HG03139 (cell line): ENCODE measurements at regions not wholly inside any gene's neighbourhood (a gene's known extent, or its start where the extent isn't known, plus 50 kb on each side); places are given as distances from the start of the nearest gene placed in this dataset.
"Not testable (repeated sequence)": the region's sequence is repeated elsewhere in the genome, so short reads cannot be mapped to it uniquely, and the experiment has no call there.

Source experiments
- ATAC-seq: cut with Tn5 transposase; IDR thresholded peaks from one replicate; pipeline ENCODE4 v1.9.1; 2021; ENCODE audit not compliant: unreplicated experiment

- no peak for ATAC-seq
These were observed 141.6 kb upstream of the EYA4 start for GRCh38 chr6:133099573-133099972.

GRCh38 chr6:133100865-133101264 is 140.3 kb upstream of the EYA4 start:
- ATAC-seq: no peak

- no peak for ATAC-seq
These were observed 139.4 kb upstream of the EYA4 start for GRCh38 chr6:133101790-133102189.

GRCh38 chr6:133106934-133107333 is 134.2 kb upstream of the EYA4 start:
- no peak for ATAC-seq

- ATAC-seq: no peak
These were observed 132.7 kb upstream of the EYA4 start for GRCh38 chr6:133108419-133108818.

GRCh38 chr6:133114973-133115372 is 126.2 kb upstream of the EYA4 start:
- ATAC-seq: no peak

- ATAC-seq: no peak
These were observed 125.2 kb upstream of the EYA4 start for GRCh38 chr6:133115946-133116345.

- ATAC-seq: no peak
These were observed 113.0 kb upstream of the EYA4 start for GRCh38 chr6:133128191-133128590.

- no peak for ATAC-seq
These were observed 111.6 kb upstream of the EYA4 start for GRCh38 chr6:133129556-133129955.

- no peak for ATAC-seq
These were observed 110.3 kb upstream of the EYA4 start for GRCh38 chr6:133130863-133131262.

GRCh38 chr6:133131621-133132465 is 109.3 kb upstream of the EYA4 start:
- ATAC-seq: no peak

- ATAC-seq: no peak
These were observed 108.6 kb upstream of the EYA4 start for GRCh38 chr6:133132466-133132971.

GRCh38 chr6:133136177-133136880 is 104.8 kb upstream of the EYA4 start:
- ATAC-seq: no peak

GRCh38 chr6:133147470-133148184 is 93.5 kb upstream of the EYA4 start:
- ATAC-seq: not testable (repeated sequence)

- no peak for ATAC-seq
These were observed 84.5 kb upstream of the EYA4 start for GRCh38 chr6:133156689-133157088.

GRCh38 chr6:133157995-133158394 is 83.2 kb upstream of the EYA4 start:
- no peak for ATAC-seq

GRCh38 chr6:133159255-133159795 is 81.8 kb upstream of the EYA4 start:
- no peak for ATAC-seq

GRCh38 chr6:133160536-133160935 is 80.6 kb upstream of the EYA4 start:
- ATAC-seq: no peak

GRCh38 chr6:133165235-133165634 is 75.9 kb upstream of the EYA4 start:
- ATAC-seq: no peak

- ATAC-seq: no peak
These were observed 74.4 kb upstream of the EYA4 start for GRCh38 chr6:133166766-133167165.

GRCh38 chr6:133169901-133170300 is 71.3 kb upstream of the EYA4 start:
- no peak for ATAC-seq
